Heart left ventricle (tissue), 16 donors: ENCODE measurements at regions not wholly inside any gene's neighbourhood (a gene's known extent, or its start where the extent isn't known, plus 50 kb on each side); places are given as distances from the start of the nearest gene placed in this dataset.

Source experiments
- ATAC-seq, 4 donors: fragments of 200-7000 bp; cut with Tn5 transposase; one replicate each; pipeline ENCODE4 v1.9.1; 2020 to 2022; ENCODE audit warnings: moderate library complexity in 4 of 4, mild to moderate bottlenecking in 3 of 4, moderate number of reproducible peaks in 1 of 4
- DNase-seq, 5 donors: peaks; one replicate each; pipeline ENCODE4 v3.0.0-alpha.2; 2020
- H3K27ac ChIP-seq, 12 donors: fragments of 200-600 bp; sonication (generic) in 4 of 12; one replicate each; pipeline versions ENCODE4 v1.5.0 to v1.8.0; 2016 to 2022; ENCODE audit warnings: mild to moderate bottlenecking in 2 of 12
- H3K27me3 ChIP-seq, 9 donors: fragments of 200-600 bp; sonication (generic) in 2 of 9; one replicate each; pipeline versions ENCODE4 v1.5.1 to v1.8.0; 2016 to 2022; ENCODE audit warnings: mild to moderate bottlenecking in 3 of 9
- H3K36me3 ChIP-seq, 9 donors: fragments of 200-600 bp; sonication (generic) in 2 of 9; one replicate each; pipeline versions ENCODE4 v1.5.0 to v1.8.0; 2018 to 2022; ENCODE audit warnings: mild to moderate bottlenecking in 2 of 9
- H3K4me1 ChIP-seq, 12 donors: fragments of 200-600 bp; sonication (generic) in 4 of 12; one replicate each; pipeline versions ENCODE4 v1.5.0 to v1.8.0; 2016 to 2022; ENCODE audit warnings: mild to moderate bottlenecking in 3 of 12
- H3K4me3 ChIP-seq, 12 donors: fragments of 200-600 bp; sonication (generic) in 4 of 12; one replicate each; pipeline versions ENCODE4 v1.5.0 to v1.8.0; 2017 to 2022; ENCODE audit warnings: mild to moderate bottlenecking in 9 of 12, moderate library complexity in 4 of 12
- H3K9me3 ChIP-seq, 12 donors: fragments of 200-600 bp; sonication (generic) in 4 of 12; one replicate each; pipeline versions ENCODE4 v1.5.0 to v1.8.0; 2016 to 2022; ENCODE audit warnings: mild to moderate bottlenecking in 1 of 12
- CTCF ChIP-seq, 12 donors: fragments of 200-600 bp; sonication (generic) in 4 of 12; IDR thresholded peaks; one replicate each; pipeline versions ENCODE4 v1.5.0 to v1.8.0; 2018 to 2022; ENCODE audit warnings: antibody characterized with exemption in 12 of 12, mild to moderate bottlenecking in 5 of 12
- POLR2A ChIP-seq, 2 donors: fragments of 450-650 bp; IDR thresholded peaks; one replicate each; pipeline ENCODE4 v1.6.1; 2017; ENCODE audit warnings: antibody characterized with exemption in 2 of 2, mild to moderate bottlenecking in 2 of 2, moderate library complexity in 2 of 2
- WGBS, 4 donors: extraction: QIAGEN DNeasy Blood & Tissue Kit in 2 of 4; methylation state at CpG; one replicate each; pipeline versions ENCODE4 v1.1.5 to v1.1.7; 2013 to 2018; 5-methylcytosine and 5-hydroxymethylcytosine counted together
- intact Hi-C, 10 donors: fragments of 100-400 bp; cut with DNase I; formaldehyde crosslinking; loops; one replicate each; pipeline versions ENCODE4 v1.11.1 to v1.14.2; 2022
- donor health status: ischemic (EF 13 %, LVEDD 7.1; RV severe dilation, severe dysfunction).
- donor health status: healthy with polysubstance abuse.
- donor health status: DM: no; HTN: yes; CAD: no.
- donor health status: DM: no; HTN: no; CAD: no.
- donor health status: ischemic (EF 25% LVEDD 6.9; RV normal size, moderate dysfunction).
- donor health status: ischemic (EF 25% LVEDD 5.7; RV mildly dilated, moderate dysfunction).
- donor health status: healthy.
- donor health status: DM: yes; HTN: yes; CAD: no.
- donor health status: ischemic (EF 35%, LVEDD 5.7; RV mildly dilated, moderate dysfunction).
- donor health status: nonischemic (EF 11% LVEDD 7.7; RV severe dilation, severe dysfunction).
- donor health status: DM: yes; HTN: yes; CAD: no.
- donor health status: PGD.
- donor health status: ischemic (EF 29% LVEDD 5.4; RV normal size, mild dysfunction).
- donor health status: nonischemic (EF 23%, LVEDD 6.1; RV moderate dilation, normal function).

- TF ChIP-seq CTCF (IDR thresholded peaks at IDR 0.05) (no peak), POLR2A (IDR thresholded peaks at IDR 0.05) (no peak)
- H3K9me3 ChIP-seq = no peaks in the 10 kb centered on the region
- H3K4me3 ChIP-seq = no peak overlapping the region
- H3K36me3 ChIP-seq = no peaks in the 10 kb centered on the region
- intact Hi-C loops = no loop called here
- ATAC-seq (no peak), DNase-seq (no peak)
- H3K27ac ChIP-seq = no peak overlapping the region
- peaks cover 0 to 23% (median 0%) of the 10 kb centered on the region in 12 donors for H3K4me1 ChIP-seq
- H3K27me3 ChIP-seq = peaks cover 0 to 25% (median 0%) of the 10 kb centered on the region in 9 donors
- 36 to 49% (median 43%) methylated on average over 4 of the region's 4 CpGs for WGBS, 4 donors
These were observed 56.5 kb upstream of the GZMB start for GRCh38 chr14:24690492-24690891.

DNA sequence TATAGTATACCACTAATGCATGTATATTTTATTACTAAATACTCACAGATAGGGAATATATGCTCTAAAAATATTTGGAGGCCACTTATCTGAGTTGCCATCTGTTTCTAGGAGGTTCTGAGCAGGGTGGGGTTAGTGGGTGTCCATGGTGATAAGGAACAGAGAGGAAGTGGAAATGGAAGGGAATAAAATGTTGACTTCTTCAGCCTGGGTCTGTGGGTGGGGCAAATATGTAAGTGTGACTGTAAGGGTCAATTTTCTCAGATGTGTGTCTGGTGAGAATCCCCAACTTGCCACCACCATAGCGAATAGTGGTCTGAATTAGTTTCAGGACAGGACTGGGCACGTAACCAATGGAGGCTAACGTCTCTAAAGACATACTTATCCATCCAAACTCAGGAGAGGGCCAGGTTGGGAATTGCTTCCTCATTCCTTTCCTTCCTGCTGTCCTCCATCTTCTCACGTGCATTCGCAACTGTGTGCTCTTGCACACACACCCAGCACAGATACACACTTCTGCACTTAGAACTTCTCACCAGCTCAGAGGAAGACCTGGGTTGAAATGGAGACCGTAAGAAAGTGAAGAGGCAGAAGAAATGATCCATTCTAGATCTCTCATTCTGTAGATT is 54.2 kb upstream of the GZMB start:
- Histone ChIP-seq H3K36me3 (no peaks in the 10 kb centered on the region), H3K9me3 (no peaks in the 10 kb centered on the region), H3K27ac (no peak overlapping the region), H3K27me3 (peaks cover 0 to 25% (median 0%) of the 10 kb centered on the region in 9 donors), H3K4me1 (no peaks in the 10 kb centered on the region), H3K4me3 (no peak overlapping the region)
- DNase-seq (no peak), ATAC-seq (no peak)
- TF ChIP-seq CTCF (IDR thresholded peaks at IDR 0.05) (no peak), POLR2A (IDR thresholded peaks at IDR 0.05) (no peak)
- 70 to 73% (median 72%) methylated on average over 6 of the region's 6 CpGs for WGBS, 4 donors
- intact Hi-C loops = no loop called here
